ENCODE measurements at regions not wholly inside any gene's neighbourhood (a gene's known extent, or its start where the extent isn't known, plus 50 kb on each side); places are given as distances from the start of the nearest gene placed in this dataset.

DNA sequence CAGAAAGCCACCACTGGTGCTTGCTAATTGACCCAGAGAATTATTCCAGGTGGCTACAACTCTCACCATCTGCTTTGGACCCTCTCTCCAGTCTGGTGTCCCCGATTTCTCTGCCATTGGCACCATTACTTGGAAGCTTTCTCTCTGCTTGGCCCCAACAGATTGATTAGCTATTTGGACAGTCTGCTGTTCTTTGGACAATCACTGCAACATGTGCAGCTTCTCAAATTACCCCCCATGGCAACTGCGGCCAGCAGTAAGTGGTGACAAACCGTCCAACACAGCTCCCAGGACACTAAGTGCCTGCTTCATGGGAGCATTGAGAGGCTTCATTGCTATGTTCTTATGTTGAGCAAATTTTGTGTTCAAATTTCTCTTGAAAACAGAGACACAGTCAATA is 309.8 kb downstream of the TAF11L14 start:
- intact Hi-C loops (cut with DNase I, micrococcal nuclease) = no loop called here
- TF ChIP-seq, protein P1, sequence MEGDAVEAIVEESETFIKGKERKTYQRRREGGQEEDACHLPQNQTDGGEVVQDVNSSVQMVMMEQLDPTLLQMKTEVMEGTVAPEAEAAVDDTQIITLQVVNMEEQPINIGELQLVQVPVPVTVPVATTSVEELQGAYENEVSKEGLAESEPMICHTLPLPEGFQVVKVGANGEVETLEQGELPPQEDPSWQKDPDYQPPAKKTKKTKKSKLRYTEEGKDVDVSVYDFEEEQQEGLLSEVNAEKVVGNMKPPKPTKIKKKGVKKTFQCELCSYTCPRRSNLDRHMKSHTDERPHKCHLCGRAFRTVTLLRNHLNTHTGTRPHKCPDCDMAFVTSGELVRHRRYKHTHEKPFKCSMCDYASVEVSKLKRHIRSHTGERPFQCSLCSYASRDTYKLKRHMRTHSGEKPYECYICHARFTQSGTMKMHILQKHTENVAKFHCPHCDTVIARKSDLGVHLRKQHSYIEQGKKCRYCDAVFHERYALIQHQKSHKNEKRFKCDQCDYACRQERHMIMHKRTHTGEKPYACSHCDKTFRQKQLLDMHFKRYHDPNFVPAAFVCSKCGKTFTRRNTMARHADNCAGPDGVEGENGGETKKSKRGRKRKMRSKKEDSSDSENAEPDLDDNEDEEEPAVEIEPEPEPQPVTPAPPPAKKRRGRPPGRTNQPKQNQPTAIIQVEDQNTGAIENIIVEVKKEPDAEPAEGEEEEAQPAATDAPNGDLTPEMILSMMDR (IDR thresholded peaks at IDR 0.05) = no peak
- no peak overlapping the region for H3K4me3 ChIP-seq
- H3K9me3 ChIP-seq = peaks cover 12% of the 10 kb centered on the region
- no peaks in the 10 kb centered on the region for H3K36me3 ChIP-seq (ENCODE audit: low read depth)
- DNase-seq (no peak), ATAC-seq (no peak)
- H3K4me1 ChIP-seq (ENCODE audit: low read depth) = no peaks in the 10 kb centered on the region

DNA sequence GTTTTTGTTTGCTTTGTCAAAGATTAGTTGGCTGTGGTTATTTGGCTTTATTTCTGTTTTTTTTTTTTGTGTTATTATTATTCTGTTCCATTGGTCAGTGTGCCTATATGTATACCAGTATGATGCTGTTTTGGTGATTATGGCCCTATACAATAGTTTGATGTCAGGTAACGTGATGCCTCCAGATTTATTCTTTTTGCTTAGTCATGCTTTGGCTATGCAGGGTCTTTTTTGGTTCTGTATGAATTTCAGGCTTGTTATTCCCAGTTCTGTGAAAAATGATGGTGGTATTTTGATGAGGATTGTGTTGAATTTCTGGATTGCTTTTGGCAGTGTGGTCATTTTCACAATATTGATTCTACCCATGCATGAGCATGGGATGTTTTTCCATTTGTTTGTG is 312.8 kb downstream of the TAF11L14 start:
- intact Hi-C loops (cut with DNase I, micrococcal nuclease) = no loop called here
- Histone ChIP-seq H3K4me3 (no peak overlapping the region), H3K9me3 (peaks cover 16% of the 10 kb centered on the region), H3K4me1 (ENCODE audit: low read depth) (no peaks in the 10 kb centered on the region), H3K36me3 (ENCODE audit: low read depth) (no peaks in the 10 kb centered on the region)
- no peak for DNase-seq
- ATAC-seq = no peak
- TF ChIP-seq, protein P1 (IDR thresholded peaks at IDR 0.05) = no peak

DNA sequence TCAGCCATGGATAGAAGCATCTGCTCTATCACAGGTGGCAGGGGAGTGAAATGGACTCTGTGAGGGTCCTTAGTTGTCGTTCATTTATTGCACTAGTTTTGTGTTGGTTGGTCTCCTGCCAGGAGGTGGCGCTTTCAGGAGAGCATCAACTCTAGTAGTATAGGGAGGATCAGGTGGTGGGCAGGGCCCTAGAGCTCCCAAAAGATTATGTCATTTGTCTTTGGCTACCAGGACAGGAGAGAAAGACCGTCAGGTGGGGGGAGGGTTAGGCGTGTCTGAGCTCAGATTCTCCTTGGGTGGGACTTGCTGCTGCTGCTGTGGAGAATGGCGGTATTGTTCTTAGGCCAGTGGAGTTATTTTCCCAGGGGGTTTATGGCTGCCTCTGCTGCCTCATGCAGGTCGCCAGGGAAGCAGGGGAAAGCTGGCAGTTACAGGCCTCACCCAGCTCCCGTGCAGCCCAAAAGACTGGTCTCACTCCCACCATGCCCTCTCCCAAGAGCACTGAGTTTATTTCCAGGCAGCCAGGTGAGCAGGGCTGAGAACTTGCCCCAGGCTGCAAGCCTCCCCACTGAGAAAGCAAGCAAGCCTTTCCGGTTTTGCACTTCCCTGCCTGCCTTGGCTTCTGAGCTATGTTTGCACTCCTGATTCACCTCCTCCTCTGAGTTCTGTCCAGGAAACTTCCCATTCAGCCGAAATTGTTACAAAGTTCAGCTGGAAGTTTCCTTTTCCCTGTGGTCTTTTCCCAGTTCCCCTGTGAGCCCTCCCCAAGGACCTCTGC is 317.3 kb downstream of the TAF11L14 start:
- intact Hi-C loops (cut with DNase I, micrococcal nuclease) = no loop called here
- ATAC-seq = no peak
- Histone ChIP-seq H3K4me3 (no peak overlapping the region), H3K36me3 (ENCODE audit: low read depth) (no peaks in the 10 kb centered on the region), H3K4me1 (ENCODE audit: low read depth) (no peaks in the 10 kb centered on the region), H3K9me3 (peaks cover 14% of the 10 kb centered on the region)
- TF ChIP-seq, protein P1 (IDR thresholded peaks at IDR 0.05) = no peak
- no peak for DNase-seq

DNA sequence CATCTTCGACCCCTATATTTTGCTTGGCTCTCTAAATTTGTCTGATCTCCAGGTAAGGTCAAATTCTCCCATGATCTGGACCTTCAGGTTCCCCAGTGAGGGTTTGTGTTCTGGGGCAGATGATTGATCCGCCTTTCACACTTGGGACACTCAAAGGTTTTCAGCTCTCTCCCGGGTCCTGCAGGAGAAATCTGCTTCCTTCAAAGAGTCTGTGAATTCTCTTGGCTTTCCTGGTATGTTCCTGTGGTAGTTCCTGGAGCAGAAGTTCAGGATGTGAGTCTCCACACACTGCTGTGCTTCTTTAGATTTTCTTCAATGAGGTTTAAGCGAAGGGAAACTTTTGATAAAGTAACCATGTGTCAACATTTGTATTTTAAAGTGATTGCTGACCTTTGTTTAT is 318.0 kb downstream of the TAF11L14 start:
- Histone ChIP-seq H3K4me3 (no peak overlapping the region), H3K36me3 (ENCODE audit: low read depth) (no peaks in the 10 kb centered on the region), H3K4me1 (ENCODE audit: low read depth) (no peaks in the 10 kb centered on the region), H3K9me3 (peaks cover 7% of the 10 kb centered on the region)
- TF ChIP-seq, protein P1 (IDR thresholded peaks at IDR 0.05) = no peak
- ATAC-seq (no peak), DNase-seq (no peak)
- intact Hi-C loops (cut with DNase I, micrococcal nuclease) = no loop called here

DNA sequence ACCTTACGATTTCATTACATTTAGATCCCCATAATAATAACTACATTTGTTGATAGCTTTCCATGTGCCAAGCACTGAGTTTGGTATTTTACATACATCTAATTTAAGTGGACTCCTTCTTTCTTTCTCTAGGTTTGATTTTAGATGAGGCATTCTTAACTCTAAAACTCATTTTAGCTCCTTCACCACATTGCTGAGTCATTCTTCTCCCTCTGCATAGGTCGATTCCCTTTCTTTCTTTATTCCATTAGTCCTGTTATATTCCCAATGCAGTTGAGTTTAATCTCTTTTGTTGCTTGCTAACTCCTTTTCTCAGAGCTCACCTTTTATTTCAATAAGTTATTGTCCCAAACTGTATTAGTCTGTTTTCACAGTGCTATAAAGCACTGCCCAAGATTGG is 329.8 kb downstream of the TAF11L14 start:
- DNase-seq (no peak), ATAC-seq (no peak)
- H3K4me1 ChIP-seq (ENCODE audit: low read depth) = no peaks in the 10 kb centered on the region
- H3K36me3 ChIP-seq (ENCODE audit: low read depth) = no peaks in the 10 kb centered on the region
- TF ChIP-seq, protein P1 (IDR thresholded peaks at IDR 0.05) = no peak
- peaks cover 5% of the 10 kb centered on the region for H3K9me3 ChIP-seq
- H3K4me3 ChIP-seq = no peak overlapping the region
- intact Hi-C loops (cut with DNase I, micrococcal nuclease) = no loop called here
